MG63 (cell line): ENCODE measurements at regions not wholly inside any gene's neighbourhood (a gene's known extent, or its start where the extent isn't known, plus 50 kb on each side); places are given as distances from the start of the nearest gene placed in this dataset.
"Not testable (repeated sequence)": the region's sequence is repeated elsewhere in the genome, so short reads cannot be mapped to it uniquely, and the experiment has no call there.

ENCODE experiments used
- DNase-seq: peaks from one replicate; pipeline ENCODE4 v3.0.0-alpha.2; 2020
- H3K27me3 ChIP-seq: fragments of 250-450 bp; sonication (Bioruptor Pico); 2 replicates; pipeline ENCODE4 v1.5.1; 2020; ENCODE audit warnings: mild to moderate bottlenecking, moderate library complexity
- H3K36me3 ChIP-seq: fragments of 250-450 bp; sonication (Bioruptor Pico); 2 replicates; pipeline ENCODE4 v1.5.1; 2020; ENCODE audit warnings: mild to moderate bottlenecking, moderate library complexity
- H3K4me3 ChIP-seq: fragments of 250-450 bp; sonication (Bioruptor Pico); 2 replicates; pipeline ENCODE4 v1.5.1; 2020; ENCODE audit warnings: mild to moderate bottlenecking, moderate library complexity
- H3K9me3 ChIP-seq: fragments of 250-450 bp; sonication (Bioruptor Pico); 2 replicates; pipeline ENCODE4 v1.5.1; 2020; ENCODE audit warnings: mild to moderate bottlenecking, moderate library complexity

DNA sequence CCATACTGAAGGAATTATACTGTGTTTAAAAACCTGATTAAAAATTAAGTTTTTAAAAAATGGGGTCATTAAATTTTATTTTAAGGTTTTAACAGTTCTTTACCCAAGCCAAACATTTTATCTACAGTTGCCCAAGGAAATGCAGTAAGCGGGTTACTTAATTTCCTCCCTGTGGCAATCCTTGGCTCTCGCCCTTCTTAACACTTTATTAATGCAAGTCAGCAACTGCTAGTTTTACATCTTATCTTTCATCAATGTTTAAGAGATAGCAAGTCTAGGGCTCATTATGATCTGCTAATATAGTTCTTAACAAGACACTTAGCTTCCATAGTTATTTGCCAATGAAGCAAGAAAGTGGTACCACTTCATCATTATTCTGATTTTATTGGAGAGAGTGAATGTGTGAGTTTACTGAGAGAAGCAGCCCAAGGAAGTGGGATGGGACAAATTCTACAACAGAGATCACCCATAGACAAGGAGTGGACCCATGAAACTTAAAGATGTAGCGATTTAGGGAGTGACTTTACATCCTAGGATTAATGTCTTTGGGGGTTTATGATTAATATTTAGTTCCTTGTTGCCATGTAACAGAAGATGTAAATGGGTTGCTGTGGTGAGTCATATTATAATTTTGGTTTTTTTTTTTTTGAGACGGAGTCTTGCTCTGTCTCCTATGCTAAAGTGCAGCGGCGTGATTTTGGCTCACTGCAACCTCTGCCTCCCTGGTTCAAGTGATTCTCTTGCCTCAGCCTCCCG lies 1556.1 kb downstream of the SPATA31A7 start:
- not testable (repeated sequence) for H3K27me3 ChIP-seq

More for the DNA sequence above, 1556.1 kb downstream of the SPATA31A7 start:
- not testable (repeated sequence) for DNase-seq, H3K9me3 ChIP-seq, H3K4me3 ChIP-seq, H3K36me3 ChIP-seq
